ENCODE measurements at regions not wholly inside any gene's neighbourhood (a gene's known extent, or its start where the extent isn't known, plus 50 kb on each side); places are given as distances from the start of the nearest gene placed in this dataset.

- no peak for TF ChIP-seq TAF1 (IDR thresholded peaks at IDR 0.05; ENCODE audit: borderline replicate concordance, insufficient read depth, low read length)
- TF ChIP-seq REST (IDR thresholded peaks at IDR 0.05; ENCODE audit: insufficient read depth in 1 of 2, low read depth in 2 of 2, low read length in 2 of 2): no peak
- no peak for TF ChIP-seq POLR2AphosphoS5 (IDR thresholded peaks at IDR 0.05; ENCODE audit: low read depth, low read length)
- no peak for TF ChIP-seq FOXP2 (optimal IDR thresholded peaks at IDR 0.05; ENCODE audit: borderline replicate concordance, extremely low read depth, extremely low read length, insufficient read depth)
- TF ChIP-seq SIN3A (IDR thresholded peaks at IDR 0.05; ENCODE audit: borderline replicate concordance, insufficient read depth, low read length): no peak
These were observed 50.5 kb upstream of the FBRSL1 start for GRCh38 chr12:132439333-132439904.

- TF ChIP-seq REST (IDR thresholded peaks at IDR 0.05; ENCODE audit: insufficient read depth in 1 of 2, low read depth in 2 of 2, low read length in 2 of 2) (no peak), FOXP2 (optimal IDR thresholded peaks at IDR 0.05; ENCODE audit: borderline replicate concordance, extremely low read depth, extremely low read length, insufficient read depth) (no peak), POLR2AphosphoS5 (IDR thresholded peaks at IDR 0.05; ENCODE audit: low read depth, low read length) (no peak), TAF1 (IDR thresholded peaks at IDR 0.05; ENCODE audit: borderline replicate concordance, insufficient read depth, low read length) (no peak), SIN3A (IDR thresholded peaks at IDR 0.05; ENCODE audit: borderline replicate concordance, insufficient read depth, low read length) (no peak)
These were observed 51.2 kb upstream of the FBRSL1 start for GRCh38 chr12:132438726-132439125.

- TF ChIP-seq POLR2AphosphoS5 (IDR thresholded peaks at IDR 0.05; ENCODE audit: low read depth, low read length) (no peak), TAF1 (IDR thresholded peaks at IDR 0.05; ENCODE audit: borderline replicate concordance, insufficient read depth, low read length) (no peak), REST (IDR thresholded peaks at IDR 0.05; ENCODE audit: insufficient read depth in 1 of 2, low read depth in 2 of 2, low read length in 2 of 2) (no peak), SIN3A (IDR thresholded peaks at IDR 0.05; ENCODE audit: borderline replicate concordance, insufficient read depth, low read length) (no peak), FOXP2 (optimal IDR thresholded peaks at IDR 0.05; ENCODE audit: borderline replicate concordance, extremely low read depth, extremely low read length, insufficient read depth) (no peak)
These were observed 51.8 kb upstream of the FBRSL1 start for GRCh38 chr12:132437943-132438700.

GRCh38 chr12:132437252-132437932 is 52.6 kb upstream of the FBRSL1 start:
- TF ChIP-seq TAF1 (IDR thresholded peaks at IDR 0.05; ENCODE audit: borderline replicate concordance, insufficient read depth, low read length) (no peak), SIN3A (IDR thresholded peaks at IDR 0.05; ENCODE audit: borderline replicate concordance, insufficient read depth, low read length) (no peak), FOXP2 (optimal IDR thresholded peaks at IDR 0.05; ENCODE audit: borderline replicate concordance, extremely low read depth, extremely low read length, insufficient read depth) (no peak), POLR2AphosphoS5 (IDR thresholded peaks at IDR 0.05; ENCODE audit: low read depth, low read length) (no peak), REST (IDR thresholded peaks at IDR 0.05; ENCODE audit: insufficient read depth in 1 of 2, low read depth in 2 of 2, low read length in 2 of 2) (no peak)
